Caco-2 (cell line): ENCODE measurements at regions not wholly inside any gene's neighbourhood (a gene's known extent, or its start where the extent isn't known, plus 50 kb on each side); places are given as distances from the start of the nearest gene placed in this dataset.

Source experiments
- BruUV-seq: library from RNA; stranded (reverse); fragments of 400-500 nt; replicated peaks from 2 replicates; lab custom pipeline; 2021; lab: Mats Ljungman, UMichigan
- CTCF ChIA-PET: fragments of 300-600 bp; sonication (Branson Sonifier 250); formaldehyde crosslinking; loops from one replicate; lab custom pipeline; 2022; ENCODE audit warnings: antibody characterized with exemption; lab: Charles Lee
- POLR2A ChIA-PET: fragments of 300-600 bp; sonication (Branson Sonifier 250); formaldehyde crosslinking; loops from one replicate; lab custom pipeline; 2022; ENCODE audit warnings: antibody characterized with exemption; lab: Charles Lee
- DNase-seq, 2 experiments: peaks; one replicate each; pipeline versions ENCODE4 v3.0.0 to v3.0.0-alpha.2; 2020 to 2022
- H3K27me3 ChIP-seq: replicated peaks from 2 replicates; pipeline ENCODE4 v1.6.0; 2011; ENCODE audit warnings: low read length; ENCODE audit not compliant: control insufficient read depth, insufficient read depth
- H3K36me3 ChIP-seq: 2 replicates; pipeline ENCODE4 v1.5.1; 2011; ENCODE audit warnings: low read length; ENCODE audit not compliant: control insufficient read depth, insufficient read depth
- H3K4me1 ChIP-seq: fragments of 250-450 bp; sonication (Bioruptor Pico); 2 replicates; pipeline ENCODE4 v1.5.1; 2020; ENCODE audit warnings: mild to moderate bottlenecking
- H3K4me3 ChIP-seq: 2 replicates; pipeline ENCODE4 v1.5.1; 2011; ENCODE audit warnings: low read depth, mild to moderate bottlenecking, control low read depth, low read length
- H3K9me3 ChIP-seq: fragments of 250-450 bp; sonication (Bioruptor Pico); 2 replicates; pipeline ENCODE4 v1.5.1; 2020; ENCODE audit warnings: mild to moderate bottlenecking, moderate library complexity
- H3K27ac Mint-ChIP-seq: one replicate; pipeline ENCODE4 v1.8.0; 2022; ENCODE audit warnings: mixed read lengths; ENCODE audit not compliant: unreplicated experiment
- H3K27me3 Mint-ChIP-seq: one replicate; pipeline ENCODE4 v1.8.0; 2022; ENCODE audit warnings: mixed read lengths; ENCODE audit not compliant: insufficient read depth, unreplicated experiment
- H3K36me3 Mint-ChIP-seq: one replicate; pipeline ENCODE4 v1.8.0; 2022; ENCODE audit warnings: mild to moderate bottlenecking, mixed read lengths; ENCODE audit not compliant: insufficient read depth, unreplicated experiment
- H3K4me1 Mint-ChIP-seq: one replicate; pipeline ENCODE4 v1.8.0; 2022; ENCODE audit warnings: low read depth, mixed read lengths; ENCODE audit not compliant: unreplicated experiment
- H3K4me3 Mint-ChIP-seq: one replicate; pipeline ENCODE4 v1.8.0; 2022; ENCODE audit warnings: mild to moderate bottlenecking, moderate library complexity, mixed read lengths; ENCODE audit not compliant: unreplicated experiment
- H3K9me3 Mint-ChIP-seq: one replicate; pipeline ENCODE4 v1.8.0; 2022; ENCODE audit warnings: mixed read lengths; ENCODE audit not compliant: unreplicated experiment
- intact Hi-C: fragments of 100-400 bp; cut with micrococcal nuclease; formaldehyde crosslinking; loops from one replicate; pipeline ENCODE4 v1.10.0; 2022; ENCODE audit not compliant: unreplicated experiment
- TF ChIP-seq, protein P1 (sequence below), 2 experiments: fragments of 200-600 bp in 1 of 2; IDR thresholded peaks; 1 replicate in 1 of 2; 2 replicates in 1 of 2; pipeline versions ENCODE4 v1.5.1 to v1.8.0; 2011 to 2022; ENCODE audit warnings: antibody characterized with exemption in 1 of 2, control low read depth in 1 of 2, inconsistent platforms in 1 of 2, low read depth in 1 of 2, low read length in 1 of 2, mild to moderate bottlenecking in 1 of 2, moderate library complexity in 1 of 2; ENCODE audit not compliant: insufficient read depth in 1 of 2, severe bottlenecking in 1 of 2, unreplicated experiment in 1 of 2

DNA sequence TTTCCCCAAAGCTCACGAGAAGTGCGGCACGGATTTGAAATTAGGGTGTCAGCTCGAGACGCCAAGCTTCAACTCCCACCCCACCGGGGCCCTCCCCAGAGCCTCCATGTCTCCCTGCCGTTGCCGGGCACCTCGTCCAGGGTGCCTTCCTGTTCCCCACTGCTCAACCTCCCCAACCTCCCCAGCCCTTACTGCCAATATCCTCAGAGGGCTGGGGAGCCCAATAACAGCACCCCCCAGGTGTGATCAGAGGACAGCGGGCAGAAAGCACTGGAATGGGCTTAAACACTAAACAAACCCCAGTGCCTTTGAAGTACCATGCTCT lies 1336.4 kb downstream of the TBC1D22A start:
- no TSS peak for BruUV-seq
- peaks cover 3% of the 10 kb centered on the region for H3K27me3 Mint-ChIP-seq
- CTCF ChIA-PET, result no interaction called here

DNA sequence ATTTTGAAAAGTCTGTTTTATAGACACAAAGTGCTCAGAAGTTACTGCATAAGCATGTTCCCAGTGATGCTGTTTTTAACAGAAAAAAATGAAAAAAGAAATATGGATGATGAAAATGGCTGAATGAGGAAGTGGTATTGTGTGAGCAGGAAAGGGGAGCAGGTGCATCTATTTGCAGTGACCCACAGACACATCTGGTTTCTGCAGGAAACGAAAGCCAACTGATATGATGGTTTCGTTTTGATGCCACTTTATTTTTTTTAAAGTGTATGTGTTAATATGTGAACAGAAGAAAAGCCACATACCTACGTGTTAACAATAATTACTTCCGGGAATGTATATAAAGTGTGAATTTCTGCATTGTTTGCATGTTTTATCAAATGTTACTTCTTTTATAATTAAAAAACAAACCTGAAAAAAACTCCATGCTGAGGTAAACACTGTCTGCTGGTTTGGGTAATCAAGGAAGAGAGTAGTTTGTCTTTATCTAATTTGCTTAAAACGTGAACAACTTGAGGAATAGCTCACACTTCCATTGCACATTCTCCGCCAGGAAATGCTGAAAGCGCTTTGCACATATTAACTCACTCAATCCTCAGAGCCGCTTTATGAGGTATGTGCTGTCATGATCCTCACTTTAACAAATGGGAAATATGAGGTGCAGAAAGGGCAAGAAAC lies 1335.9 kb downstream of the TBC1D22A start:
- CTCF ChIA-PET, result no interaction called here
- POLR2A ChIA-PET, result no interaction called here
- H3K9me3 ChIP-seq, result no peaks in the 10 kb centered on the region
- H3K27me3 Mint-ChIP-seq, result peaks cover 3% of the 10 kb centered on the region
- TF ChIP-seq, protein P1, sequence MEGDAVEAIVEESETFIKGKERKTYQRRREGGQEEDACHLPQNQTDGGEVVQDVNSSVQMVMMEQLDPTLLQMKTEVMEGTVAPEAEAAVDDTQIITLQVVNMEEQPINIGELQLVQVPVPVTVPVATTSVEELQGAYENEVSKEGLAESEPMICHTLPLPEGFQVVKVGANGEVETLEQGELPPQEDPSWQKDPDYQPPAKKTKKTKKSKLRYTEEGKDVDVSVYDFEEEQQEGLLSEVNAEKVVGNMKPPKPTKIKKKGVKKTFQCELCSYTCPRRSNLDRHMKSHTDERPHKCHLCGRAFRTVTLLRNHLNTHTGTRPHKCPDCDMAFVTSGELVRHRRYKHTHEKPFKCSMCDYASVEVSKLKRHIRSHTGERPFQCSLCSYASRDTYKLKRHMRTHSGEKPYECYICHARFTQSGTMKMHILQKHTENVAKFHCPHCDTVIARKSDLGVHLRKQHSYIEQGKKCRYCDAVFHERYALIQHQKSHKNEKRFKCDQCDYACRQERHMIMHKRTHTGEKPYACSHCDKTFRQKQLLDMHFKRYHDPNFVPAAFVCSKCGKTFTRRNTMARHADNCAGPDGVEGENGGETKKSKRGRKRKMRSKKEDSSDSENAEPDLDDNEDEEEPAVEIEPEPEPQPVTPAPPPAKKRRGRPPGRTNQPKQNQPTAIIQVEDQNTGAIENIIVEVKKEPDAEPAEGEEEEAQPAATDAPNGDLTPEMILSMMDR (IDR thresholded peaks at IDR 0.05; ENCODE audit: insufficient read depth in 1 of 2, low read depth in 1 of 2, low read length in 1 of 2, severe bottlenecking in 1 of 2, unreplicated experiment in 1 of 2), result no peak
- no TSS peak for BruUV-seq
- no peaks in the 10 kb centered on the region for H3K36me3 Mint-ChIP-seq
- no peak overlapping the region for H3K27ac Mint-ChIP-seq
- DNase-seq, result no peak
- intact Hi-C loops, result no loop called here
- H3K4me1 ChIP-seq, result no peaks in the 10 kb centered on the region
- no peaks in the 10 kb centered on the region for H3K9me3 Mint-ChIP-seq
- H3K4me3 Mint-ChIP-seq, result no peak overlapping the region
- H3K27me3 ChIP-seq, result no peaks in the 10 kb centered on the region
- no peak overlapping the region for H3K4me3 ChIP-seq
- no peaks in the 10 kb centered on the region for H3K4me1 Mint-ChIP-seq
- no peaks in the 10 kb centered on the region for H3K36me3 ChIP-seq

More for the DNA sequence above, 1336.4 kb downstream of the TBC1D22A start:
- Mint-ChIP-seq H3K4me1 (no peaks in the 10 kb centered on the region), H3K27ac (no peak overlapping the region), H3K9me3 (no peaks in the 10 kb centered on the region), H3K4me3 (no peak overlapping the region), H3K36me3 (no peaks in the 10 kb centered on the region)
- no peaks in the 10 kb centered on the region for H3K9me3 ChIP-seq
- H3K36me3 ChIP-seq, result no peaks in the 10 kb centered on the region
- intact Hi-C loops, result no loop called here
- H3K4me3 ChIP-seq, result no peak overlapping the region
- H3K27me3 ChIP-seq, result no peaks in the 10 kb centered on the region
- no peaks in the 10 kb centered on the region for H3K4me1 ChIP-seq
- POLR2A ChIA-PET, result no interaction called here
- TF ChIP-seq, protein P1 (IDR thresholded peaks at IDR 0.05; ENCODE audit: insufficient read depth in 1 of 2, low read depth in 1 of 2, low read length in 1 of 2, severe bottlenecking in 1 of 2, unreplicated experiment in 1 of 2), result no peak
- DNase-seq, result no peak

DNA sequence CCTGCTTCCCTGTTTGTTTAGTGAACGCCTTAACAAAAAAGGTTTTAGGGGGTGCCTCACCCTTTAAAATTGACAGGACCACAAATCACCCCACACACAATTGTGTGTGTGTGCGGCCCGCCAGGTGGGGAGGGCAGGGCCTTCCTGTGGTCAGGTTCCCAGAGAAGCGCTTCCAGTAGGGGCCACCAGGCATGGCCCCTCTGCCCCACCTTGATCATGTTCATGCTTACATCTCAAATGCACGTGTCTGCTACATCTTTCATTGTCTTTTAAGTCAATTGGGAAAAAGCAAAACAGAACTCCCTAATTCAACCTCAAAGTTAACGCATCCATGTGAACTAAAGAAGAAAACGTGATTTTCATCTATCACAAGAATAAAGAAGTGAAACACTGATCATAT lies 1335.3 kb downstream of the TBC1D22A start:
- POLR2A ChIA-PET, result no interaction called here
- Histone ChIP-seq H3K9me3 (no peaks in the 10 kb centered on the region), H3K27me3 (no peaks in the 10 kb centered on the region), H3K4me3 (no peak overlapping the region), H3K36me3 (no peaks in the 10 kb centered on the region), H3K4me1 (no peaks in the 10 kb centered on the region)
- no peak for DNase-seq
- Mint-ChIP-seq H3K27ac (no peak overlapping the region), H3K4me1 (no peaks in the 10 kb centered on the region), H3K4me3 (no peak overlapping the region), H3K36me3 (no peaks in the 10 kb centered on the region), H3K9me3 (no peaks in the 10 kb centered on the region), H3K27me3 (peaks cover 3% of the 10 kb centered on the region)
- TF ChIP-seq, protein P1 (IDR thresholded peaks at IDR 0.05; ENCODE audit: insufficient read depth in 1 of 2, low read depth in 1 of 2, low read length in 1 of 2, severe bottlenecking in 1 of 2, unreplicated experiment in 1 of 2), result no peak
- CTCF ChIA-PET, result no interaction called here
- no TSS peak for BruUV-seq
- intact Hi-C loops, result no loop called here
